ENCODE measurements at regions not wholly inside any gene's neighbourhood (a gene's known extent, or its start where the extent isn't known, plus 50 kb on each side); places are given as distances from the start of the nearest gene placed in this dataset.

DNA sequence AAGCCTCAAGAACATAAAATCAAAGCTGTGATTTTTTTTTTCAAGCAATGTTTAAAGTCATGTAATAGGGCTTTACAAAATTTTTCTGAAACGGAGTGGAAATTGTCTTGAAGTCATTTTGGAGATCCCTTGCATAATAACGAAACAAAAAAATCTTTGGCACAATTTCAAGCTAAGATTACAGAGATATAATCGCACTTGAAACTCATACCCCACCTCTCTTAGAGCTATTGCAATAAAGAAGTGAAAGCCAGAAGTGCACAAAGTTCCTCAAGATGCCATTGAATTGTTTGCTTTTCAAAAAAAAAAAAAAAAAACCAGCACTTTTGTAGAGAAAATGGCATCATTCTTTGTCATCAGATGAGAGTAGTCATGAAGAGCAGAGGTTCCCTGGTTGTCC, 152.3 kb downstream of the PAX3 start:
- DNase-seq (ENCODE audit: low spot score): no peak

DNA sequence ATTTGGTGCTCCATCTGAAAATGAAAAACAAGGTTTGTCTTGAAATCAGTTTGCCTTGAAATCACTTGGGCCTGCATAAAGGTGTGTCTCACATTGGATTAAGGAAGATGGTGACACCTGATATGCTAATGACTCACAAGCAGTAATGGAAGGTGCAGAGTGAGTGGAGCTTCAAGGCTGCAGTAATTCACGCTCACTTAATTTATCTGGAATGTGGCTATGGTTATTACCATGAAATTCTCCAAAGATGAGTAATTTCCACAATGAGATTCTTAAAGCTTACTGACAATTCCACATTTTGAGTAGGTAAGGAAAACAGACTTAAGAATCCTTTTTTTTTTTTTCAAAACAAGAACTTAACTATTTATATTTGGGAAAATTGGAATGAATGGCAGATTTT, 156.8 kb downstream of the PAX3 start:
- no peak for DNase-seq (ENCODE audit: low spot score)

DNA sequence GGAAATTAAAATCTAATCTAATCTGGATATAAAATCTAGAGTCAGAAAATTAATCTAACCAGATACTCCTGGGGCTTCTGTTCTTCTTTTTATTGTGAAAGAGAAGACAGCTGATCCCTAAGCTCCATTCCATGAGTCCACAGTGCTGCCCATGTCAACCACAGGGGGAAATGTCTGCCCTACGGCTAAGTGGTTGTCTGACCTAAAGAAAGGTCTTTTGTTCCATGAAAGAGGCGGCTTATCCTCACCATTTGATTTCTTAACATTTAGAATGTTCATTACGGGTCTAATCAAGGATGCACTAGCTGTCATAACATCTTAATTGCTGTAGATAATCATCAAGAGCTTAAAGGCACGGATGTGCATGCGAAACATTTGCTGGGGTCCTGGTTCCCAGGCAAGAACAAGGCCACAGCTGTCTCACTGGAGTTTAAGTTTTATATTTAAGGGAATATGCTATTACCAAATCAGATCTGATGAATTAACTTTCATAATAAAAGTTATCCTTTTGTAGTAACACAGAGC, 162.6 kb downstream of the PAX3 start:
- DNase-seq (ENCODE audit: low spot score): no peak

GRCh38 chr2:222134654-222135053, 164.1 kb downstream of the PAX3 start:
- DNase-seq (ENCODE audit: low spot score): no peak

GRCh38 chr2:222133897-222134296, 164.9 kb downstream of the PAX3 start:
- DNase-seq (ENCODE audit: low spot score): no peak

DNA sequence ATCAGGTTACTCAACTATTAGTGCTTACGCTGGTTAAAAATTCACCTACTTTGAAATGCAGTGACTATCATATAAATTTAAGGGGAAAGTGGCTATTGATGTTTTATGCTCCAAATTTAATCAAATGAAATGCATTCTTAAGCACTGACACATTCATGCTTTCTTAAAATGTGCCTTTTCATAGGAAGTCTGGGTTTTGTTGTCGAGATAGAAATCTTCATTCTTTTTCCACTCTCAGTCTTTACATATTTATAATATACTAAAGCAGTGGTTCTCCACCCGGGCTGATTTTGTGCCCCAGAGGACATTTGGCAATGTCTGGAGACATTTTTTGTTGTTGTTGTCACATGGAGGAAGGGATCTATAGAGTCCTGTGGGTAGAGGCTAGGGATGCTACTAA, 167.9 kb downstream of the PAX3 start:
- no peak for DNase-seq (ENCODE audit: low spot score)

- no peak for DNase-seq (ENCODE audit: low spot score)
These were observed 171.1 kb downstream of the PAX3 start for GRCh38 chr2:222127660-222128059.

DNA sequence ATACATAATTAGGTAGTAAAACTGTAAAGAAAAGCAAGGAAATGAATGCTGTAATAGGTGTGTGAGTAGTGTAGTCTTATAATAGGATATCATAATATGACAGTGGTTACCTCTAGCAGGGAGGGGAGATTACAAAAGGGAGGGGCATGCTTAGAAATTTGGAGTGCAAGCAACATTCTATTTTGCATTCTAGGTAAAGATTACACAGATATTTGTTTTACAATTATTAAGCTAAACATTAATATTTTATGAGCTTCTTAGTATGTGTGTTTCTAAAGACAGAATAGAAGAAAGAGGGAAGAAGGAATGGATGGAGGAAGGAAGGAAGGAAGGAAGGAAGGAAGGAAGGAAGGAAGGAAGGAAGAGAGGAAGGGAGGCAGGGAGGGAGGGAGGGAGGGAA, 177.9 kb downstream of the PAX3 start:
- no peak for DNase-seq (ENCODE audit: low spot score)

DNA sequence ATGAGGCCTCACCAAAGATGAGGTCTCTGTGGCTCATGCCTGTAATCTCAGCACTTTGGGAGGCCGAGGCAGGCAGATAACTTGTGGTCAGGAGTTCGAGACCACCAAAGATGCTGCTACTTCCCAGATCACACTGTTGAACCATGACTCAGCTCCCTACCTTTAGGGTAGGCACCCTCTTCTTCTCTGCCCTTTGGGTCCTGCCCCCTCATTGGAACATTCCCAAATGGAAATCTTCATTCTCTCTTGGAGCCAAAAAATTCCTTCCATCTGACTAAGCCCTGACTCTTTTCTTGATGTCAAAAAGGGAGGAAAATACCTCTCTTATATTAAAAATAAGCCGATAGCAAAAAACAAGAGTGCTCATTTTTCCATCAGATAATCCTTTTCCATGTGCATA, 183.5 kb downstream of the PAX3 start:
- DNase-seq (ENCODE audit: low spot score): no peak

- no peak for DNase-seq (ENCODE audit: low spot score)
These were observed 189.7 kb downstream of the PAX3 start for GRCh38 chr2:222108957-222109585.

DNA sequence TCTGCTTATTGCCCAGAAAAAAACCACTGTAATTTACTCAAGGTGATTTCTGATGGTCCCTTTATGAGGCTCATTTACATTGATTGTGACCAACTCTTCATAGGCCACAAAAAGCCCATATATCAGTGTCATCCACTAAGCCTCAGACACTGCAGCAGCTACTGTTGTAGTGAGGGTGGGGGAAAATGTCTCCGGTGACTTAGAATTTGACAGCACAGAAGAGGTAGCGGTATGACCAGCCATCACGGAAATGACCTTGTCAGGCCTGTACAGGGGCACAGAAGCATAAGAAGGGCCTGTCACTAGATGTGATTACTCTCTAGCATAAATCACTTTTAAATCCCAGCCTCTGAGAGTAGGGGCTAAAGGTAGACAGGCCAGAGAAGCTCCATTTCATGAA, 190.3 kb downstream of the PAX3 start:
- no peak for DNase-seq (ENCODE audit: low spot score)

- DNase-seq (ENCODE audit: low spot score): no peak
These were observed 193.8 kb downstream of the PAX3 start for GRCh38 chr2:222105046-222105445.

GRCh38 chr2:222102575-222103349, 196.0 kb downstream of the PAX3 start:
- no peak for DNase-seq (ENCODE audit: low spot score)

DNA sequence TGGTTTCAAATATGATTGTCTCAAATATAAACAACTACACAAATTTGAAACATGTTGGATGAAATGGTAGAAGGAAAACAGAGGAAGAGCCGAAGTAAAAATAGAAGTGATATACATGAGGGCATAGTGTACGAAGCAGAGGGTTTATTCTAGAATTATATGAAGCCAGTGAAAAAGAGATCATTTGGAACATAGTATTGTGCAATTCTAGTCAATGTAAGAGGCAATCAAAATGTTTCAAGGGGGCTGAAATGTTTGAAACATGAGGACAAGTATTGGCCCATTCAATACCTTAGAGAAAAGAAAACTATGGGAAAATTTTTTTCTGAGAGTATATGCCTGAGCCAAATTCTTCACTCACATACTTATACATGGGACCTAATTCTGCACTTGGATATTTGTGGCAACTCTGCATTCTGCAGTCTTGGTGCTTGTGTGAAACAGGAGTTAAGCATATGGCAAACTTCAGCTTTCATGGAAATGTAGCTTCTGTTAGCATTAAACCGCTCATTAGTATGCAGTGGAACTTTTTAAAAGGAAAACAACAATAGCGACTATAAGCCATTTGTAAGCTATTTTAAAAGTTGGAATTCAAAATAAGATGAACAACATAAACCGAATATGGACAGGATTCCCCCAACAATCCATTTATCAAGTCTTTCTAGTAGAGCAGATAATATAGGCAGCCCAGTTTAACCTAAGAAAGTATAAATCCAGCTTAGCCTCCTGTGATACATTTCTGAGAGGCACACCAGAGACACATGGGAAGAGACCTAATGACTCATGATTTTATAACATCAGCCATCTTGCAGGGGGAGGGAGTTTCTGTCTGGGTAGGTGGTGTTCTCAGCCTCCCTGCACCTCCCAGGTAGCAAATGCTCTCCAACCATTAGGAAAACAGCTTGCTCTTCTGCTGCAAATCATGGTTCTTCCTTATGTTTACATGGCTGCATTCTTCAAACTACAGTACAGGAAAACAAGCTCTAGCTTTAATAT, 197.8 kb downstream of the PAX3 start:
- DNase-seq (ENCODE audit: low spot score): no peak

DNA sequence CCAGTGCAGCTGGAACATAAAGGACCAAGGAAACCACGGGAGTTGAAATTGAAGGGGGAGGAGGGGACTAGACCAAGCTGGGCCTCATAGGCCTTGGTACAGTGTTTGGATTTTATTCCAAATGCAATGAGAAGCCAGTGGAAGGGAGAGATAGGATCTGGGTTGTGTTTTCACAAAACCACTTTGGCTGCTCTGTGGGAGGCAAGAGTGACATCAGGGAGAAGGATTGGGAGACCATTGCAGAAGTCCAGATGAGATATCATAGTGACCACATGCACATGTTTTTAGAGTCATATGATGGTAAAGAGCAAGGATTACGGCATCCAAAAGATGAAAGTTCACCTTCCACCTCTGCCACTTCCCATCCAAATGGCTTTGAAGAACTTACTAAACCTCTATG, 210.2 kb downstream of the PAX3 start:
- no peak for DNase-seq (ENCODE audit: low spot score)

- no peak for DNase-seq (ENCODE audit: low spot score)
These were observed 210.8 kb downstream of the PAX3 start for GRCh38 chr2:222087998-222088397.

DNA sequence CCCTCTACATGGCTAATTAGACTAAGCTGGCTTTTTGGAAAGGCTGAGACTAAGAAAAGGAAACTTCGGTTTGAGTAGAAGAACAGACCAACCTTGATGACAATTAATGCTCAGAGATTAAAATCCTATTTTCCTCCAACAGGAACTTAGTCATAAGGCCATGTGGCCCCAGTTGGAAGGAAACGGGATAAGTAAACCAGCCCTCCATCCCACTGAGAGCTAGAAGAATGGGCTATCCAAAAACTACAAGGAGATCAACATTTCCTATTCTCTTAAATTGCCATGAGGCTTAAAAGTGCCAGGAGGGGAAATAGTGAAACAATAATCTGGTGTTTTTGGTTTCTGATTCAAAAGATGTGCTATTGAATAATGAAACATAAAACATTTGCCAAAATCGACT, 216.6 kb downstream of the PAX3 start:
- DNase-seq (ENCODE audit: low spot score): no peak

GRCh38 chr2:222080141-222080540, 218.7 kb downstream of the PAX3 start:
- DNase-seq (ENCODE audit: low spot score): no peak

- DNase-seq (ENCODE audit: low spot score): no peak
These were observed 221.7 kb downstream of the PAX3 start for GRCh38 chr2:222076973-222077690.

DNA sequence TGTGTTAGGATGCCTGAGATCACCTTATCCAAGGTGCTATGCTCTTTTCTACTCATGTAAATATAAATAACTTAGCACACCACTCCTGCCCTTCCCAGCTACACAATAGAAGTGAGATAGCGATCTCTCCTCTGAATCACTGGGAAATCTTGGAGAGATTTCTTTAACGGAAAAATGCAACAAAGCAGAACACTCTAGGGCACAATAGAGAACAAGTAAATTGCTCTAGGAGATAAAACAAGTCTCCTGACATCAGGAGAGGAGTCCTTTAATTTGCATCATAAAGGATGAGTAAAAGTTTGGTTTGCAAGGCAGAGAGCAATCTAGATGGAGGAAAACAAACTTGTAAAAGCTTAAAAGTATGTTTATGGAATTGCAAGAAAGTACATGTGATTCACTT, 224.1 kb downstream of the PAX3 start:
- DNase-seq (ENCODE audit: low spot score): no peak

DNA sequence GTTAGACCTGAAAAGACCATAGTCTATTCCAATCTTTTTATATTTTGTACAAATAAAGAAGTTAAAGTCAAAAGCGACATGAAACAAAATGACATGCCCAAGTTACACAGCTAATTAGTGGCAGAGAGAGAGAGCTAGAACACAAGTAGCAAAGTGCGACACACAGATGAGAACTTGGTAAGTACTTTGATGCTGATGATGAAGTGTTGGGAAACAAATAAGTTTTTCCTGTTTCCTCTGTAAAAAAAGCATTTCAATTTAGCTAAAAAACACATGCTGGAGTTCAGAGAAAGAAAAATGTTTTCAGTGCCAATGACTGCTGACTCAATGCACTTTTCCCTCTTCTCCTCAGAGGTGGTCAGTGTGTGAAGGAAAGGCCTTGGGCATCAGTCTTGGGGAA, 226.9 kb downstream of the PAX3 start:
- DNase-seq (ENCODE audit: low spot score): no peak

- no peak for DNase-seq (ENCODE audit: low spot score)
These were observed 234.5 kb downstream of the PAX3 start for GRCh38 chr2:222064286-222064685.

All from AG08396 (cell line).